ENCODE measurements at regions not wholly inside any gene's neighbourhood (a gene's known extent, or its start where the extent isn't known, plus 50 kb on each side); places are given as distances from the start of the nearest gene placed in this dataset.
"Not testable (repeated sequence)": the region's sequence is repeated elsewhere in the genome, so short reads cannot be mapped to it uniquely, and the experiment has no call there.

DNA sequence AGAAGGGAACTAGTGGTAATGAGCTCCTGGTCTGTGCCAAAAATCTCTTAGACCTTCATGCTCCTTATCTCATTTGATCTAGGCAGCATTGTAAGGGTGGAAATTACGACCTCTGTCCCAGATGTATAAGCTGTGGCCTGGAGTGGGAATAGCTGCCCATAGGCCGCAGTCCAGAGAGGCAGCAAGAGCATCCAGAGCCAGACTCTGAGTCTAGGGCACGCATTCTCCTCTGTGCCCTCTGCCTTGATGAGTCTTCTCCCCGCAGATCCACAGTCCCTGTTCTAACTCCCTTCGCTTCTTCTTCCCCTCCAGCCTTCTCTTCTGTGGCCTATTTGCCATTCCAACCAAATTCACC lies 304.6 kb downstream of the MYCN start:
- no peak for DNase-seq (ENCODE audit: low spot score)
- intact Hi-C loops (cut with DNase I): no loop called here

DNA sequence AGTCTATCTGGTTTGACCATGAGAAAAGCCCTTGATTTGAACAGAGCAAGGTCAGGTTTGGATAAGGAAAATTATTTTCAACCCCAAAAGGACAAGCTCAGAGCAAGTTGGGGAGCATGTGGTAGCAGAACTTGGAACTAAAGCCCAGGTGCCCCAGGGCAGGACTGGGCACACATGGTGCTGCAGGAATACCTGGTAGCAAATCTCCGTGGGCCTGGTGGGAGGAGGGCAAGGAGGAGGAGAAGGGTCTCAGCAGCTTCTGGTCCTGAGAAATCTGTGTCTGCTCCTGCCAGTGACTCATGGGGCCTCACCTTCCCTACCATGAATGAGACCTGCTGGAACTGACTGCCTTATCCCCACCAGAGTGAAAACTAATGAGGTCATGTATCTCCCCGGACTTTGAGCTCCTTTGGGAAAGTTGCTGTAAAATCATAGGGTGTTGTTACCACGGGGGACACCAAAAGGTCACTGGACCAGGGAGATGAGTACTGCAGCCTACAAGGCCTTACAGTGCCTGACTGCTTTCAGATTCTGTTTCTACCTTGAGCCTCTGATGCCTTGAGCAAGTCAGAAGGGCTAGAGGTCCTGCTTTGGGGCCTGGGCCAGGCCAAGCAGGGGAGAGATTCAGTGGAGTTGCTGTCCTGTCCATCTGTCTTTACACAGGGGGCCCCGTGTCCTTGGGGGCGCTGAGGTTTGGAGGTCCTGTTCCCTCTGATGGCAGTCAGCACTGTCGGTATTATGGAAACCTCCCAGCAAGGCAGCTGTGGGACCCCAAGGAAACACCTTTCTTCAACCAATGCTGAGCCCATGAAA lies 304.0 kb downstream of the MYCN start:
- no peak for DNase-seq (ENCODE audit: low spot score)
- intact Hi-C loops (cut with DNase I): no loop called here

DNA sequence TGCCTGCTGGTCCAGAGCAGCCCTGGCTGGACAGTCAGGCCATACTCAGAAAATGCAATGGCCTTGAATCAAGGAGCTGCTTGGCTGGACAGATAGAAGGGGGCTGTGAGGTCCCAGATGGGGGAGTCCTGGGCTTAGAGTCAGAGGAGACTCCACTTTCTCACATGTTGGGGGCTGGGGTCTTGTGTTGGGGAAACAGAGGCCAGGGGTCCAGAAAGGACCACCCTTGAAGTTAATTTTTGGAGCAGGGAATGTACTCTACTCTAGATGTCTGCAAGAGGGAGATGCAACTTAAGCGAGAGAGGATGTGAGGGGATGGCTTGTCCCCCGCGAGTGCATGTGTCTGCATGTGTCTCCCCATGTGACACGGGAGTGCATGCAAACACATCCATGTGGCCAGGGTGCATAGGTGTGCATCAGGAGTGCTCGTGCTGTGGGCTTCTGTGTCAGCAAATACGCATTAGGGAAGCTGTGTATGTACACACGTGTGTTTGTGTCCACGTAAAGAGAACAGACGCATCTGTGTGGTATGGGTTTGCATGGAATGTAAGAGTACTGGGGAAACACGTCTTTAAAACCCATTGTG lies 303.2 kb downstream of the MYCN start:
- intact Hi-C loops (cut with DNase I): no loop called here
- DNase-seq (ENCODE audit: low spot score): no peak

DNA sequence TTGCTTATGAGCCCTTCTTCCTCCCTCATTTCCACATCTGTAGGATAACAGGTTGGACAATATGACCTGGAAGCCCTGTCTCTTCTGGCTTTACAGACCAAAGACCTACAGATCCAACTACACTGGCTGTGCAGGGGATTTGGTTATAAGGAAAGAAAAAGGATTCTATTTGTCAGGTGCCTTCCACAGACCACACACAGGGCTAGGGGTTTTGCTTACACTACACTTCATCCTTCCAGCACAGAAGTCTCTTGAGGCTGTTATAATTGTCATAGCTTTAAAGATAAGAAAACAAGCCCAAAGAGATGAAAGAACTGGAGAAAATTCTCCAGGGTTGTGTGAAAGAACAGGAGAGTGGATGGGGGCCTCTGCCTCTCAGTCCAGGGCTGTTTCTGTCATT lies 302.6 kb downstream of the MYCN start:
- no peak for DNase-seq (ENCODE audit: low spot score)
- intact Hi-C loops (cut with DNase I): no loop called here

DNA sequence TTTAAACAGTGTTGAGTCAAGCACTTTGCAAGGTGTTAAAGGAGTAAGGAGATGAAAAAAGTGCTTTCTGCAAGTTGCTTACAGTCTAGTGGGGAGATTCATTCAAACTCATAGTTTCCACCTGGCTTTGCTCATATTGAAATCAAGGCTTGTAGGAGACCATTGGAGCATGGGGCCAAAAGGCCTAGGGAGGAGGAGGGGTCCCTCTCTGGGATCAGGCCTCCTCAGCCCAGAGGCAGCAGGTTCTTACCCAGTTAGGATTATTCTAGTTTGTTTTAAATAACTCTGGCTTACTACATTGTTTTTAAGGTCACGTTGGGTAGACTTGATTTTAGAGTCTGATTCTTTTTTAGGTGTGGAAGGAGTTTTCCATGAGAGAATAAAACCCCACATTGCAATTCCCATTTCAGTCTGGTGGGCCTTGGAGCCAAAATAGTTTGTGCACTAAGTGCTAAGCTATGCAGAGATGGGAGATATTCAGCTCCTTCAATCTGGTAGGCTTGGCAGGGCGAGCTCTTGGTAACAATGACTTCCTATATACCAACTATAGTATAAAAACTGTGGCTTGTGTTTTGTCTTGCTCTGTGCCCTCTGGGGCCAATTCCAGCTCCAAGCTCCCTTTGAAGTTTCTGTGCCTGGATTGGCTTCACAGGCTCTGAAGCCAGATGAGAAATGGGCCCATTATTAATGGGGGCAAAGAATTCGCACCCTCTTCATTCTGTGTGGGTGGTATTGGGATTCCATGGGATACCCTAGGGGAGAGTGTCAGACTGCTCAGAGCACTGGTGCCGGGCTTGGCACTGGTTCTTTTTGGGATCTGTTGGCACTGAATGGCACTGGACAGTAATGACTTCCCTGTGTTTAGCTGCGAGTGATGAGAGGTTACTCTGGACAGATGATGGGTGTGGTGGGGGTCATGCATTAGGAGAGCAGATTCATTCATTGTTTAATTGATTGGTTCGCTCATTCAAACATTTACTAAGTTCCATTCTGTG lies 301.1 kb downstream of the MYCN start:
- DNase-seq (ENCODE audit: low spot score): no peak
- intact Hi-C loops (cut with DNase I): no loop called here

DNA sequence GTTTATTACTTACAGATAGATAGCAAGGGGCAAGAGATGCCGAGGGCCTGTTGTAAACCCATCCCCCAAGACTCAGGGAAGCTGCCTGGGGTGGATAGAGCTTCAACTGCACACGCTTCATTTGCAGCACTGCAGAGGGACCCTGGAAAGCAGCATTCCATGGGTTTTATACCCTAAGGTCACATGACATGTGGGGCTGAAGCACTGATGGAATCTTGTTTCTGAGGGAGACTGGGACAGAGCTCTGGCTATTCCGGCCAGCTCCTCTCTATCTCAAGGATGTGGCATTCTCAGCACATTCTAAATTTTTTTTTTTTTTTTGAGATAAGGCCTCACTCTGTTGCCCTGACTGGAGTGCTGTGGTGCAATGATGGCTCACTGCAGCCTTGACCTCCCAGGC lies 300.1 kb downstream of the MYCN start:
- DNase-seq (ENCODE audit: low spot score): no peak
- intact Hi-C loops (cut with DNase I): no loop called here

DNA sequence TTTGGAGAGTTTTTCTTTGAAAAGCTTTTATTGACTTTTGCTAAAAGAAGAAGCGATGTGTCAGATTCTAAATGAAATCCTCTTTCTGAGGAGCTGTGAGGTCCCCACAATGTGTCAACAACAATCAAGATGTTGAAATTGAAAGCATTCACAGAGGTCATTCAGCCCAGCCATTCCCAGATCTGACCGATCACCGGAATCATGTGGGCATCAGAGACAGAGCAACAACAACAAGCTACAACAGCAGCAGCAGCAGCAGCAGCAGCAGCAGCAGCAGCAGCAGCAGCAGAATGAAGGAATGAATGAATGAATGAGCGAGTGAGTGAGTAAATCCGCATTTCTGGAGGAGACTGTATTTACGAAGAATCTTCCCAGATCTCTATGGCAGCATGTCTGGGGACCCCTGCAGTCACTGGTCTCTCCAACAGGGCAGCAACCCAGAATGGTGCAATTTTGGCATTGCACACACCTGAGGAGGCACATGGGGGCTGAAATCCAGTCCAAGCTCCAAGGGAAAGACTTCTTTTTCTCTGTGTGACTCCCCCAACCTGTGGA lies 299.0 kb downstream of the MYCN start:
- DNase-seq (ENCODE audit: low spot score): no peak
- intact Hi-C loops (cut with DNase I): no loop called here

DNA sequence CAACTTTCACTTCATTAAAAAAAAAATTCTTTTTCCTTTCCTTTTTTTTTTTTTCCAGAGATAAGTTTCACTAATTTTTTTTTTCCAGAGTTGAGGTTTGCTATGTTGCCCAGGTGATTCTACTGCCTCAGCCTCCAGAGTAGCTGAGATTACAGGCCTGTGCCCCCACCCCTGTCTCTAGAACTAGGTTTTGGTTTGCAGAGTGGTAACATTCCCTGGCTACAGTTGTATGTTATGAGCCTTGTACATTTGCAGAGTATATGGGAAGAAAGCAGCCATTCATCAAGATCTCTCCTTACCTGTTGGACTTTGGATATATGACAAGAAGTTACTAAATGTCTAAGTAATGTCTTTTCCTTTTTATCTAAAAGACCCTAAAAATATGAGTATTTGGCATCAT lies 298.4 kb downstream of the MYCN start:
- intact Hi-C loops (cut with DNase I): no loop called here
- DNase-seq (ENCODE audit: low spot score): no peak

DNA sequence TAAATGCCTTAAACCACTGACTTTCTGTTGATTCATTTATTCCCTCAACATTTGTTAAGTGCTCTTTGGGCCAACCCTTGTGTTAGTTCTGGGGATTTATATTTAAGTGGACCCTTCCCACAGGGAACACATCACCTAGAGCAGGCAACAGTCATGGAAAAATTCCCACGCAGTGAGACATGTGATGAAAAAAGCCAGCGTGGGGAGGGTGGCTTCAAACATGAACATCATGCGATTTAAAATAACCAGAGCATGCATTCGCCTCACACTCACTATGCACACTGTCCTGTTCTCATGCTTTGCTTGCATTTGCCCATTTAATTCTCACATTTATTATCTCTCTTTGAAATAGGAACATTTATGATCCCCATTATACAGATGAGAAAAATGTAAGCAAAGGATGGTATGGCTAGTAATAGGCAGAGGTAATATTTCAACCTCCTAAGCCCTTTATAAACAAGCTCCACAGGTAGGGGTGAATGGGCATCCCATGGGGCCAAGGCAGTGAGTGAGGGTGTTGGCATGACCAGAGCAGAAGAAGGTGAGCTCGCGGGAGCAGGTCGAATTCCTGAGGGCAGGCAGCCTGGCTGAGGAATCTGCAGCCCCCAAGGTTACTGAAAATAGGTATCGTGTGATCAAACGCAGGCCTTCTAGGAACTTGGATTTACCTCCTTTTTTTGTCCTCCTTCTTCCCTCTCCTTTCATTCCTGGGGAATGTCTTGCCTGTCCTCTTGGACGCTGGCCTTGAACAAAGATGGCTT lies 297.8 kb downstream of the MYCN start:
- no peak for DNase-seq (ENCODE audit: low spot score)
- intact Hi-C loops (cut with DNase I): no loop called here

DNA sequence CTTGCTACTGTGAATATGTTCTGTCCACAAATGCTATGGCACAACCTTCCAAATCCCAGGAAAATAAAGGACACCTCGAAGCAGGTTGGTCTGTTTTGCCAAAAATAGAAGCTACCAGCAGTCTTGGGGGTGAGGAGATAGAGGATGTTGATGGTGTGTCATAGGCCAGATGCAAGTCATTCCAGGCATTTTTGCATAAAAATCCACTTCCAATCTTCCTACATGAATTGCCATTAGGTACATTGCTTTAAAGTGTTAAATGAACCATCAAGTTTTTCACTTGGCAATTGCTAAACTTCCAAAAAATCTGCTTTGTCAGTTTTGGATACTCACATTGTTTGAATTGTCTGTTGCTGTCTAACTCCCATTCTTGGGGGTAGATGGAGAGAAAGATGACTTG lies 295.4 kb downstream of the MYCN start:
- intact Hi-C loops (cut with DNase I): no loop called here
- no peak for DNase-seq (ENCODE audit: low spot score)

DNA sequence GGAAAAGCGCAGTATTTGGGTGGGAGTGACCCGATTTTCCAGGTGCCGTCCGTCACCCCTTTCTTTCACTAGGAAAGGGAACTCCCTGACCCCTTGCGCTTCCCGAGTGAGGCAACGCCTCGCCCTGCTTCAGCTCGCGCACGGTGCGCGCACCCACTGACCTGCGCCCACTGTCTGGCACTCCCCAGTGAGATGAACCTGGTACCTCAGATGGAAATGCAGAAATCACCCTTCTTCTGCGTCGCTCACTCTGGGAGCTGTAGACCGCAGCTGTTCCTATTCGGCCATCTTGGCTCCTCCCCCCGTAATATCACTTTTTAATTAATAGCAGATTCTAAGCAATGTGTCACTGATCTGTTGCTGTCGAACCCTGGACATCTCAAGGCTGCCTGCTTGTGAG lies 294.9 kb downstream of the MYCN start:
- DNase-seq (ENCODE audit: low spot score); intact Hi-C loops (cut with DNase I): not testable (repeated sequence)

DNA sequence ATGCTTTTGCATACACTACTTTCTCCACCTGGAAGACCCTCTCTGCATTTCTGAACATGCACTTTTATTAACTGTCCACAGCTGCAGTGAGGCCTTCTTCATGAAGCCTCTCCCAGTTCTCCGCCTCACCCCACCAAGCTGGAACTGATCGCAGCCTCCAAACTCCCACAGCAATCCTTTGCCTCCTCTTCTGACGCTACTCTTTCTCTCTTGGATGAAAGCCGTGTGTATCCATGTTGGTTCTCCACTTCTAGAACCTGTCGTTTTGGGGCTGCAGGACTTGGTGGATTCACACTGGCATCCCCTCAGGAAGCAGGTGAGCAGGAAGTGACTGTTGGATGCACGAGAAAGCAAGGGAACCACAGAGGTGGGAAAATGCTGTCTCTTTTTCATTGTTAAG lies 288.6 kb downstream of the MYCN start:
- intact Hi-C loops (cut with DNase I): no loop called here
- no peak for DNase-seq (ENCODE audit: low spot score)

DNA sequence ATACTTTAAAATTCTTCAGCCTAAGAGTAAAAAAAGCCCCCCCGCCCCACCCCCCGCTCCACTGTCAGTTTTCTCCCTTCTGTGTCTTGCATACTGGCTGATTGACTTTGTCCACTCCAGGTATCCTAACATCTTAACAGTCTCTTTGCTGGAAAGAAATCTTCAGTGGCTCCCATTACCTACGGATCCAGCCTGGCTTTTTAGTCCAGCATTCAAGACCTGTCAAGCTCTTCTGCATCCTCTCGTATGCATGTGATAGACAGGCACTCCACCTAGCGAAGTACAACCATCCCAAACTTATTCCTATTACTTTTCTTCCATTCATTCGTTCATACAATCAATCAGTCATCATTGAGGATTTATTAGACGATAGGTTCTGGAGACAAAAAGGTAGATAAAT lies 288.1 kb downstream of the MYCN start:
- intact Hi-C loops (cut with DNase I): no loop called here
- DNase-seq (ENCODE audit: low spot score): no peak

DNA sequence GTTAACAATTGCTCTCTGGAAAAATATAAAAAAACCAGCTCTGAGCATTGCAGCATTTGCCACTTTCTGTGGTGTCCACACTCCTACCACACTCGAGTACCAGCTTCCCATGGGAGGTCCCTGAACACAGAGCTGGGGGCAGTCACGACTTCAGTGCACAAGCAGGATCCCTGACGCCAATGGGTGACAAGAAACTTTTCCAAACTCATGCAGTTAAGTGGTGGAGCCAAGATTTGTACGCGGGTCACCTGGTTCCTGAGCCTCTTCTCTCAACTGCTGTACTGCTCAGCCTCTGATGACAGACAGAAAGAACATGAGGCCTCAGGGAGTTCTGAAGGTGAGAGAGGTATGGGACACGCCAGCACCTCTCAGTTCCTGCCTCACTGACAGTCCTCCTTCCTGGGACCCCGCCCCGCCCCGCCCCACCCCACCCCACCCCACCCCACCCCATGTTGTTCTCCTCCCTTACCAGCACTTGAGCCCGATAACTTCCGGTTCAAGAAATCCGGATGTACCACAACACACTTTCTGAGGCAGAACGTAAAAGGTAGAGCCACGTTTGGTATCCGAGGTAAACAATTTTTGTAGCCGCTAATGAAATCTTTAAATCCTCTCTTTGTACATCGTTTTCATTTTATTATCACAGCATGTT lies 287.6 kb downstream of the MYCN start:
- intact Hi-C loops (cut with DNase I): no loop called here
- no peak for DNase-seq (ENCODE audit: low spot score)

DNA sequence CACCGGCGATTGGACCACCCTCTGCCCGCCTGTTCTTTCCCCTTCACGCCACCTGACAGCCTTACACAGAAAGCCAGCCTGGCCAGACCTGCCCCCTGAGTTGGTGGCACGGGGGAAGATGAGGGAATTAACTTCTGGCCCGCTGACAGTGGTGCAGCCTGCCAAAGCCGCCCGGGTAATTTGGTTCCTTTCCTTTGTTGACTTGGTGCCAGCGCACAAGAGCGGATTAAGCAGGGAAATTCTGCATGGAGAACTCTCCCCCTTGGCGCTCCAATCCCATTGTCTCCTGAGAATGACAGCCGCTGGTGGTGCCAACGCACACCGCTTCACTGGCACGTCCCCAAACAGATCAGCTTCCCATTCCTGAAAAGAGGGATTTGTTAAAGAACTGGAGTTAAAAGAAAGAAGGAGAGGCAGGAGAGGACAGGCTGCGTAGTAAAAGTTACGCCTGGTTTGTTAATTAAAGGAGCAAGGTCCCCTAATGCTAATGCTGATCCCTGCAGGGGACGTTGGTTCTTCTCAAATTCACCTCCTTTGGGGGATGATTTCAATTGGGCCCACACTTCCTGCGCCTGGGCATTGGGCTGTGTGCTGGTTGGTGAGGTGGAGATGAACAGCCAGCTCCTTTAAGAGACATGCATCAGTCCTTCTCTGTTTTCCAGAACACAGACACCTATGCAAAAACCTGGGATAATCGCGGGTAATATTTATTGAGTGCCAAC lies 286.8 kb downstream of the MYCN start:
- intact Hi-C loops (cut with DNase I): no loop called here
- DNase-seq (ENCODE audit: low spot score): no peak

DNA sequence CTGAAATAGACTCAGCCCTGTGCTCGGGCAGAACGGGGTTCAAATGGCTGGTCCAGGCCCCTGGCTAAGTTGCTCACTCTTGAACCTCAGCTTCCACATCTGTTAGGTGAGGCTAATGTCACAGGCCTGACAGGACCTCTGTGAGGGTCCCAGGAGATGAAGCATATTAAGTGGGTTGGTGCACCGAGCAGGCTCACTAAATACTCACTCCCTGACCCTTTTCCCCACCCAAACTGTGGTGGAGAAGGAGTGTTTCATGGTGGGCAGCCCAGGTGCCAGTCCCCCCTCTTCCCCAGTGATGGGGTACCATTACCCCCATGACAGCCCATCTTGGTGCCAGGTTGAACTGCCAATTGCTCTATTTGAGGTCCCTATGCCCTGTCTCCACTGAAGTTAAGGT lies 286.0 kb downstream of the MYCN start:
- intact Hi-C loops (cut with DNase I): no loop called here

DNA sequence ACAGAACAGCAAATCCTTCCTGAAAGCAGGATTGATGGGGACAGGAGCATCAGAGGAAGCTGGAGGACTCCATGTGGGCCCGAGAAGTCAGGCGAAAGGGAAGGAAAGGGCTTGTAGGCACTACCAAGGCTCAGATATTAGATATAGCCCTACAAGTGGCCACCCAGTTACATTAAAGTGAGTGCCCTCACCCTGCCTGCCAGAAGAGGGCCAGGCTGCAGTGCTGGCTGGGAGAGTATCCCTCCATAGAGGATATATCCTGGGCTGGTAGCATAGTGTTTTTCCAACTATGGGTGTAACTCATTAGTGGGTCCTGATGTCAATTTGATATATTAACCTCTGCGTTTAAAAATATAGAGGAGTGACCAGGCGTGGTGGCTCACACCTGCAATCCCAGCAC lies 285.2 kb downstream of the MYCN start:
- intact Hi-C loops (cut with DNase I): no loop called here
- no peak for DNase-seq (ENCODE audit: low spot score)

More for the DNA sequence above, 286.0 kb downstream of the MYCN start:
- no peak for DNase-seq (ENCODE audit: low spot score)

DNA sequence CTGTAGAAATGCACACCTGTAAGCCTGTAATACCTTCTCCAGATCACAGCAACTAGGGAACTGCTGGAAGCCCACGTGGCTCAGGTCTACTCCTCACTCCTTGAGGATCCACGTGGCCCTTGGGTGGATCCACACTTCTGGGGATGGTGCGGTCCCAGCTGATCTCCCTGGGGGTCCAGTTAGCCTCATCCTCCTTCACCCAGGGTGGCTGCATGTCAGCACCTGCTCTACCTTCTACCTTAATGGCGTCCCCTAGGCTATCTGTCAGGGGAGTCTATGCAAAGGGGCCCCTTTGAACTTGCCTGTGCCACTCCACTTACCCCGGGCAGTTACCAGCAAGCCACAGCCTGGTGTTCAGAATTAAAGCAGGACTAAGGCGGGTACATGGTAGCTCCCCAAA lies 284.7 kb downstream of the MYCN start:
- intact Hi-C loops (cut with DNase I): no loop called here
- DNase-seq (ENCODE audit: low spot score): no peak

Data from cardiac septum (tissue), 1 donor.